IMR-90 (cell line): ENCODE measurements at regions not wholly inside any gene's neighbourhood (a gene's known extent, or its start where the extent isn't known, plus 50 kb on each side); places are given as distances from the start of the nearest gene placed in this dataset.

Experiments
- ATAC-seq: fragments of 200-7000 bp; cut with Tn5 transposase; 2 replicates; pipeline ENCODE4 v1.9.1; 2020; ENCODE audit warnings: low read depth, mild to moderate bottlenecking, moderate library complexity
- BruUV-seq: library from RNA; stranded (reverse); fragments of 400-500 nt; replicated peaks from 2 replicates; lab custom pipeline; 2021; lab: Mats Ljungman, UMichigan
- CTCF ChIA-PET: fragments of 300-600 bp; formaldehyde crosslinking; extraction: SDS; loops from one replicate; lab custom pipeline; 2021; ENCODE audit warnings: antibody characterized with exemption; lab: Yijun Ruan, JAX
- POLR2A ChIA-PET: fragments of 300-600 bp; sonication (Branson Sonifier 250); formaldehyde crosslinking; loops from one replicate; lab custom pipeline; 2022; ENCODE audit warnings: antibody characterized with exemption; ENCODE audit not compliant: unreplicated experiment; lab: Charles Lee
- DNase-seq: peaks from one replicate; pipeline ENCODE4 v3.0.0; 2013
- H2AFZ ChIP-seq: replicated peaks from 2 replicates; pipeline ENCODE3; 2013; ENCODE audit warnings: low read length, mild to moderate bottlenecking; ENCODE audit not compliant: poor library complexity
- H2AK5ac ChIP-seq: 2 replicates; pipeline ENCODE4 v1.6.1; 2013; ENCODE audit warnings: low read depth, low read length, inconsistent platforms
- H2AK9ac ChIP-seq: replicated peaks from 2 replicates; pipeline ENCODE3; 2013; ENCODE audit warnings: mild to moderate bottlenecking, low read depth, low read length, moderate library complexity; ENCODE audit not compliant: poor library complexity
- H2BK120ac ChIP-seq: 2 replicates; pipeline ENCODE4 v1.6.1; 2013; ENCODE audit warnings: low read depth, low read length, inconsistent platforms
- H2BK15ac ChIP-seq: 3 replicates; pipeline ENCODE4 v1.6.1; 2013; ENCODE audit warnings: low read depth, low read length, inconsistent platforms
- H2BK20ac ChIP-seq: 2 replicates; pipeline ENCODE4 v1.6.1; 2013; ENCODE audit warnings: low read depth, mild to moderate bottlenecking, inconsistent platforms, low read length, moderate library complexity
- H2BK5ac ChIP-seq: 2 replicates; pipeline ENCODE4 v1.6.1; 2013; ENCODE audit warnings: mild to moderate bottlenecking, low read depth, low read length, inconsistent platforms; ENCODE audit not compliant: poor library complexity, severe bottlenecking
- H3K14ac ChIP-seq: replicated peaks from 2 replicates; pipeline ENCODE4 v1.6.1; 2013; ENCODE audit warnings: low read depth, low read length, inconsistent platforms
- H3K18ac ChIP-seq: 2 replicates; pipeline ENCODE4 v1.6.1; 2013; ENCODE audit warnings: low read depth, low read length, control low read depth
- H3K23ac ChIP-seq: 2 replicates; pipeline ENCODE4 v1.6.1; 2013; ENCODE audit warnings: low read depth, low read length, inconsistent platforms
- H3K27ac ChIP-seq: 2 replicates; pipeline ENCODE4 v1.5.1; 2013; ENCODE audit warnings: mild to moderate bottlenecking, control low read depth, low read length; ENCODE audit not compliant: insufficient read depth
- H3K27me3 ChIP-seq: 2 replicates; pipeline ENCODE4 v1.6.1; 2013; ENCODE audit warnings: low read length; ENCODE audit not compliant: control insufficient read depth, insufficient read depth
- H3K36me3 ChIP-seq: 2 replicates; pipeline ENCODE4 v1.6.1; 2013; ENCODE audit warnings: low read length, mixed read lengths; ENCODE audit not compliant: control insufficient read depth, insufficient read depth
- H3K4ac ChIP-seq: 2 replicates; pipeline ENCODE4 v1.6.1; 2013; ENCODE audit warnings: low read depth, low read length, inconsistent platforms
- H3K4me1 ChIP-seq: 2 replicates; pipeline ENCODE4 v1.6.1; 2013; ENCODE audit warnings: low read length, mixed read lengths; ENCODE audit not compliant: control insufficient read depth, insufficient read depth
- H3K4me2 ChIP-seq: 2 replicates; pipeline ENCODE4 v1.6.1; 2013; ENCODE audit warnings: low read depth, mild to moderate bottlenecking, control low read depth, low read length, moderate library complexity
- H3K4me3 ChIP-seq: 2 replicates; pipeline ENCODE4 v1.5.1; 2013; ENCODE audit warnings: low read depth, mild to moderate bottlenecking, control low read depth, low read length, moderate library complexity; ENCODE audit not compliant: insufficient read depth
- H3K56ac ChIP-seq: 2 replicates; pipeline ENCODE4 v1.6.1; 2013; ENCODE audit warnings: low read length, inconsistent platforms; ENCODE audit not compliant: insufficient read depth; ENCODE audit errors: extremely low read depth
- H3K79me1 ChIP-seq, 2 experiments: 2 replicates each; pipeline ENCODE4 v1.6.1; 2013; ENCODE audit warnings: low read length in 2 of 2, inconsistent platforms in 1 of 2, low read depth in 1 of 2
- H3K9ac ChIP-seq: 2 replicates; pipeline ENCODE4 v1.6.1; 2013; ENCODE audit warnings: low read depth, low read length, control low read depth
- H3K9me1 ChIP-seq: 2 replicates; pipeline ENCODE4 v1.6.1; 2013; ENCODE audit warnings: low read length, inconsistent platforms; ENCODE audit not compliant: insufficient read depth
- H3K9me3 ChIP-seq: 2 replicates; pipeline ENCODE4 v1.6.1; 2013; ENCODE audit warnings: low read length; ENCODE audit not compliant: control insufficient read depth, insufficient read depth
- H4K20me1 ChIP-seq: 2 replicates; pipeline ENCODE4 v1.6.1; 2013; ENCODE audit warnings: low read length, inconsistent platforms; ENCODE audit not compliant: insufficient read depth
- H4K5ac ChIP-seq: 2 replicates; pipeline ENCODE4 v1.6.1; 2013; ENCODE audit warnings: mild to moderate bottlenecking, low read depth, low read length, control low read depth
- H4K8ac ChIP-seq, 2 experiments: 2 replicates each; pipeline ENCODE4 v1.6.1; 2013; ENCODE audit warnings: low read depth in 2 of 2, low read length in 2 of 2, control low read depth in 1 of 2, inconsistent platforms in 1 of 2
- H4K91ac ChIP-seq: 2 replicates; pipeline ENCODE4 v1.6.1; 2013; ENCODE audit warnings: low read depth, low read length, inconsistent platforms; ENCODE audit not compliant: insufficient read depth
- BHLHE40 ChIP-seq: fragments of 150-350 bp; IDR thresholded peaks from 2 replicates; pipeline ENCODE4 v1.6.1; 2016; ENCODE audit warnings: mild to moderate bottlenecking, low read depth, low read length
- CEBPB ChIP-seq: IDR thresholded peaks from 2 replicates; pipeline ENCODE4 v1.6.1; 2012; ENCODE audit warnings: low read depth, low read length, improper control_type of control experiment
- CHD1 ChIP-seq: IDR thresholded peaks from 2 replicates; pipeline ENCODE4 v1.6.1; 2012; ENCODE audit warnings: low read depth, low read length, improper control_type of control experiment
- CTCF ChIP-seq: conservative IDR thresholded peaks from 2 replicates; pipeline ENCODE4 v1.5.1; 2012; ENCODE audit warnings: mild to moderate bottlenecking, low read depth, low read length, improper control_type of control experiment
- ELK1 ChIP-seq: fragments of 150-350 bp; IDR thresholded peaks from 2 replicates; pipeline ENCODE4 v1.6.1; 2016; ENCODE audit warnings: low read depth, mild to moderate bottlenecking, low read length, moderate library complexity, borderline replicate concordance
- FOS ChIP-seq: fragments of 150-350 bp; IDR thresholded peaks from 2 replicates; pipeline ENCODE4 v1.6.1; 2016; ENCODE audit warnings: low read depth, low read length
- MAFK ChIP-seq: IDR thresholded peaks from 2 replicates; pipeline ENCODE4 v1.6.1; 2012; ENCODE audit warnings: low read depth, low read length, improper control_type of control experiment
- POLR2A ChIP-seq: IDR thresholded peaks from 2 replicates; pipeline ENCODE4 v1.6.1; 2012; ENCODE audit warnings: mild to moderate bottlenecking, low read depth, low read length
- RAD21 ChIP-seq: IDR thresholded peaks from 2 replicates; pipeline ENCODE4 v1.6.1; 2012; ENCODE audit warnings: low read length, improper control_type of control experiment
- RCOR1 ChIP-seq: IDR thresholded peaks from 2 replicates; pipeline ENCODE4 v1.6.1; 2012; ENCODE audit warnings: mild to moderate bottlenecking, low read length, improper control_type of control experiment; ENCODE audit not compliant: insufficient replicate concordance
- RFX5 ChIP-seq: IDR thresholded peaks from 2 replicates; pipeline ENCODE4 v1.8.0; 2012; ENCODE audit warnings: low read depth, mild to moderate bottlenecking, low read length, moderate library complexity
- SMC3 ChIP-seq: fragments of 150-350 bp; IDR thresholded peaks from 2 replicates; pipeline ENCODE4 v1.6.1; 2016; ENCODE audit warnings: low read depth, mild to moderate bottlenecking, antibody characterized with exemption, low read length, moderate library complexity
- USF2 ChIP-seq: fragments of 150-350 bp; IDR thresholded peaks from 2 replicates; pipeline ENCODE4 v1.6.1; 2017; ENCODE audit warnings: mild to moderate bottlenecking, antibody characterized with exemption, low read length, low read depth
- dilution Hi-C: fragments of 300-500 bp; cut with HindIII; formaldehyde crosslinking; loops from one replicate; pipeline ENCODE4 v1.14.3; 2018; ENCODE audit warnings: low sequenced_read_pairs; ENCODE audit not compliant: unreplicated experiment
- in situ Hi-C: fragments of 300-500 bp; cut with MboI; formaldehyde crosslinking; loops from 3 replicates; pipeline ENCODE4 v1.14.3; 2019; ENCODE audit warnings: low sequenced_read_pairs, inconsistent platforms, mixed read lengths
- intact Hi-C: fragments of 100-400 bp; cut with micrococcal nuclease; formaldehyde crosslinking; loops from 2 replicates; pipeline ENCODE4 v1.10.0; 2022

- no peak overlapping the region for H3K27ac ChIP-seq
- no peak for TF ChIP-seq MAFK
- no peak for TF ChIP-seq RAD21
- TF ChIP-seq RCOR1: no peak
- TF ChIP-seq CEBPB: no peak
- no peak for TF ChIP-seq POLR2A
- TF ChIP-seq ELK1: no peak
- no peak for TF ChIP-seq CTCF
- no peak for TF ChIP-seq FOS
- no peak for TF ChIP-seq CHD1
- TF ChIP-seq SMC3: no peak
- TF ChIP-seq BHLHE40: no peak
- TF ChIP-seq USF2: no peak
- TF ChIP-seq RFX5: no peak
- H2BK20ac ChIP-seq: no peak overlapping the region
- DNase-seq (no peak), ATAC-seq (no peak)
- no peaks in the 10 kb centered on the region for H4K20me1 ChIP-seq
- no peak overlapping the region for H3K4ac ChIP-seq
- H4K91ac ChIP-seq: no peak overlapping the region
- no peak overlapping the region for H3K4me3 ChIP-seq
- H3K79me1 ChIP-seq: no peaks in the 10 kb centered on the region
- no peak overlapping the region for H3K23ac ChIP-seq
- H3K36me3 ChIP-seq: no peaks in the 10 kb centered on the region
- H3K18ac ChIP-seq: no peak overlapping the region
- H3K4me1 ChIP-seq: no peaks in the 10 kb centered on the region
- no peak overlapping the region for H2BK5ac ChIP-seq
- H2AK5ac ChIP-seq: no peak overlapping the region
- no peak overlapping the region for H2BK120ac ChIP-seq
- ChIA-PET POLR2A (no interaction called here), CTCF (no interaction called here)
- no peak overlapping the region for H3K9ac ChIP-seq
- H4K8ac ChIP-seq: no peak overlapping the region
- H3K27me3 ChIP-seq: no peaks in the 10 kb centered on the region
- no peaks in the 10 kb centered on the region for H3K9me1 ChIP-seq
- H2AFZ ChIP-seq: no peak overlapping the region
- no peak overlapping the region for H4K5ac ChIP-seq
- H2AK9ac ChIP-seq: no peak overlapping the region
- intact Hi-C loops (no loop called here), dilution Hi-C loops (no loop called here), in situ Hi-C loops (no loop called here)
- H3K14ac ChIP-seq: no peak overlapping the region
- H3K9me3 ChIP-seq: no peaks in the 10 kb centered on the region
- H3K4me2 ChIP-seq: no peak overlapping the region
- no peak overlapping the region for H2BK15ac ChIP-seq
- no TSS peak for BruUV-seq
- H3K56ac ChIP-seq: no peak overlapping the region
These were observed 84.5 kb downstream of the GPR65 start for GRCh38 chr14:88089445-88089844.
